HCT116 (cell line): ENCODE measurements at regions not wholly inside any gene's neighbourhood (a gene's known extent, or its start where the extent isn't known, plus 50 kb on each side); places are given as distances from the start of the nearest gene placed in this dataset.

Source experiments
- ATAC-seq: fragments of 200-7000 bp; cut with Tn5 transposase; 2 replicates; pipeline ENCODE4 v1.9.1; 2020; ENCODE audit warnings: mild to moderate bottlenecking, moderate library complexity
- BruUV-seq: library from RNA; stranded (reverse); fragments of 400-500 nt; replicated peaks from 2 replicates; lab custom pipeline; 2021; lab: Mats Ljungman, UMichigan
- CTCF ChIA-PET: fragments of 300-600 bp; sonication (Branson Sonifier 250); formaldehyde crosslinking; loops from one replicate; lab custom pipeline; 2021; ENCODE audit warnings: antibody characterized with exemption; lab: Charles Lee
- POLR2A ChIA-PET: fragments of 300-600, 350-600 bp; sonication (Branson Sonifier 250); formaldehyde crosslinking; loops from one replicate; lab custom pipeline; 2021; ENCODE audit warnings: antibody characterized with exemption; lab: Charles Lee
- RAD21 ChIA-PET, 2 experiments: fragments of 300-600 bp; sonication (Branson Sonifier 250); formaldehyde crosslinking; loops; one replicate each; lab custom pipeline; 2023; ENCODE audit warnings: low total read pairs in 2 of 2; ENCODE audit not compliant: uncharacterized antibody in 2 of 2, unreplicated experiment in 2 of 2, low non-redundant PET in 1 of 2; lab: Charles Lee
- DNase-seq: peaks from one replicate; pipeline ENCODE4 v3.0.0-alpha.2; 2010; ENCODE audit warnings: low read depth, low spot score
- H2AFZ ChIP-seq: fragments of 200-600 bp; shearing (Covaris generic), sonication (generic); 2 replicates; pipeline ENCODE4 v1.6.1; 2017; ENCODE audit warnings: low read depth, mixed run types, mixed read lengths, antibody characterized with exemption, low read length; ENCODE audit not compliant: poor library complexity, severe bottlenecking
- H3K27ac ChIP-seq: 2 replicates; pipeline ENCODE4 v1.5.1; 2012; ENCODE audit warnings: low read depth, low read length
- H3K27me3 ChIP-seq: fragments of 200-600 bp; sonication (generic); 2 replicates; pipeline ENCODE4 v1.6.1; 2016; ENCODE audit warnings: mixed run types, low read length, mixed read lengths; ENCODE audit not compliant: insufficient read depth
- H3K36me3 ChIP-seq, 2 experiments: fragments of 200-500 bp in 1 of 2; fragments of 200-600 bp in 1 of 2; sonication (Bioruptor generic) in 1 of 2; sonication (generic) in 1 of 2; 2 replicates each; pipeline versions ENCODE4 v1.5.1 to v1.6.1; 2014 to 2016; ENCODE audit warnings: low read length in 2 of 2, inconsistent platforms in 1 of 2, mixed read lengths in 1 of 2, mixed run types in 1 of 2; ENCODE audit not compliant: insufficient read depth in 2 of 2, control insufficient read depth in 1 of 2
- H3K4me1 ChIP-seq, 2 experiments: fragments of 200-600 bp in 1 of 2; sonication (generic) in 1 of 2; 2 replicates each; pipeline versions ENCODE4 v1.5.1 to v1.6.1; 2012 to 2017; ENCODE audit warnings: low read length in 2 of 2, inconsistent platforms in 1 of 2, mild to moderate bottlenecking in 1 of 2, mixed read lengths in 1 of 2, mixed run types in 1 of 2, moderate library complexity in 1 of 2; ENCODE audit not compliant: insufficient read depth in 2 of 2, control insufficient read depth in 1 of 2
- H3K4me2 ChIP-seq: fragments of 200-600 bp; sonication (generic); 2 replicates; pipeline ENCODE4 v1.6.1; 2017; ENCODE audit warnings: mixed run types, low read length, mixed read lengths
- H3K4me3 ChIP-seq, 2 experiments: fragments of 200-600 bp in 1 of 2; sonication (generic) in 1 of 2; replicated peaks in 1 of 2; 2 replicates each; pipeline ENCODE4 v1.5.1; 2011 to 2016; ENCODE audit warnings: low read length in 2 of 2, control low read depth in 1 of 2, low read depth in 1 of 2, mild to moderate bottlenecking in 1 of 2, mixed read lengths in 1 of 2, mixed run types in 1 of 2
- H3K79me2 ChIP-seq: fragments of 200-600 bp; sonication (generic); 2 replicates; pipeline ENCODE4 v1.6.1; 2017; ENCODE audit warnings: mild to moderate bottlenecking, mixed run types, low read length, moderate library complexity, mixed read lengths; ENCODE audit not compliant: insufficient read depth
- H3K9ac ChIP-seq: fragments of 200-600 bp; sonication (generic); 2 replicates; pipeline ENCODE4 v1.6.1; 2016; ENCODE audit warnings: low read length, mixed read lengths
- H3K9me2 ChIP-seq: fragments of 200-600 bp; sonication (generic), shearing (Covaris generic); 2 replicates; pipeline ENCODE4 v1.6.1; 2017; ENCODE audit warnings: mixed run types, mild to moderate bottlenecking, moderate library complexity; ENCODE audit not compliant: insufficient read depth
- H3K9me3 ChIP-seq, 2 experiments: fragments of 200-500 bp in 1 of 2; fragments of 200-600 bp in 1 of 2; sonication (Bioruptor generic) in 1 of 2; sonication (generic) in 1 of 2; 2 replicates each; pipeline ENCODE4 v1.6.1; 2014 to 2017; ENCODE audit warnings: low read length in 2 of 2, mixed read lengths in 2 of 2, inconsistent platforms in 1 of 2, low read depth in 1 of 2, mild to moderate bottlenecking in 1 of 2, mixed run types in 1 of 2, moderate library complexity in 1 of 2; ENCODE audit not compliant: control insufficient read depth in 1 of 2, insufficient read depth in 1 of 2
- H4K20me1 ChIP-seq: fragments of 200-600 bp; sonication (generic), shearing (Covaris generic); 2 replicates; pipeline ENCODE4 v1.6.1; 2017; ENCODE audit warnings: mixed run types, mild to moderate bottlenecking, moderate library complexity; ENCODE audit not compliant: insufficient read depth
- ATF3 ChIP-seq: IDR thresholded peaks from 2 replicates; pipeline ENCODE4 v1.6.1; 2012
- CBX3 ChIP-seq: IDR thresholded peaks from 2 replicates; pipeline ENCODE4 v1.6.1; 2012; ENCODE audit warnings: low read depth
- EZH2 ChIP-seq: fragments of 200-600 bp; sonication (generic); IDR thresholded peaks from 2 replicates; pipeline ENCODE4 v1.6.1; 2017; ENCODE audit warnings: antibody characterized with exemption, mixed run types
- RAD21 ChIP-seq: IDR thresholded peaks from 2 replicates; pipeline ENCODE4 v1.6.1; 2012; ENCODE audit warnings: low read depth, mild to moderate bottlenecking
- SP1 ChIP-seq: IDR thresholded peaks from 2 replicates; pipeline ENCODE4 v1.6.1; 2012; ENCODE audit warnings: low read depth
- TCF7L2 ChIP-seq: IDR thresholded peaks from 2 replicates; pipeline ENCODE4 v1.7.0; 2011; ENCODE audit warnings: borderline replicate concordance, inconsistent platforms; ENCODE audit not compliant: insufficient read depth, insufficient read length; ENCODE audit errors: extremely low read depth
- YY1 ChIP-seq: IDR thresholded peaks from 2 replicates; pipeline ENCODE4 v1.6.1; 2011; ENCODE audit warnings: low read length, low read depth, moderate library complexity, mild to moderate bottlenecking; ENCODE audit not compliant: insufficient replicate concordance; ENCODE audit errors: extremely low read depth
- ZBTB33 ChIP-seq: IDR thresholded peaks from 2 replicates; pipeline ENCODE4 v1.6.1; 2011; ENCODE audit warnings: mild to moderate bottlenecking, low read length, moderate library complexity; ENCODE audit not compliant: insufficient replicate concordance; ENCODE audit errors: extremely low read depth
- ZNF274 ChIP-seq: fragments of 200-500 bp; sonication (Bioruptor generic); IDR thresholded peaks from 2 replicates; pipeline ENCODE4 v1.6.1; 2014; ENCODE audit warnings: mild to moderate bottlenecking, low read depth, low read length, inconsistent platforms
- intact Hi-C: fragments of 100-400 bp; cut with micrococcal nuclease; formaldehyde crosslinking; loops from 2 replicates; pipeline ENCODE4 v1.10.0; 2022
- TF ChIP-seq, protein P1 (sequence below): IDR thresholded peaks from 2 replicates; pipeline ENCODE4 v1.6.1; 2012

GRCh38 chr3:13222131-13222530, 148.9 kb upstream of the IQSEC1 start:
- H3K27me3 ChIP-seq, result no peaks in the 10 kb centered on the region
- no peak for ATAC-seq
- no peaks in the 10 kb centered on the region for H3K36me3 ChIP-seq
- H3K4me2 ChIP-seq, result no peak overlapping the region
- H3K9ac ChIP-seq, result no peak overlapping the region
- no peaks in the 10 kb centered on the region for H3K79me2 ChIP-seq
- H3K4me1 ChIP-seq, result peaks cover 11 to 29% of the 10 kb centered on the region in 2 experiments
- no peaks in the 10 kb centered on the region for H3K9me3 ChIP-seq
- POLR2A ChIA-PET, result no interaction called here
- no peak overlapping the region for H2AFZ ChIP-seq
- RAD21 ChIA-PET, result no interaction called here
- no peaks in the 10 kb centered on the region for H3K9me2 ChIP-seq
- no TSS peak for BruUV-seq
- intact Hi-C loops, result no loop called here
- no peaks in the 10 kb centered on the region for H4K20me1 ChIP-seq
- CTCF ChIA-PET, result no interaction called here
- DNase-seq, result no peak
- no peak for TF ChIP-seq ZBTB33
- no peak for TF ChIP-seq EZH2
- no peak overlapping the region for H3K4me3 ChIP-seq
- no peak overlapping the region for H3K27ac ChIP-seq

DNA sequence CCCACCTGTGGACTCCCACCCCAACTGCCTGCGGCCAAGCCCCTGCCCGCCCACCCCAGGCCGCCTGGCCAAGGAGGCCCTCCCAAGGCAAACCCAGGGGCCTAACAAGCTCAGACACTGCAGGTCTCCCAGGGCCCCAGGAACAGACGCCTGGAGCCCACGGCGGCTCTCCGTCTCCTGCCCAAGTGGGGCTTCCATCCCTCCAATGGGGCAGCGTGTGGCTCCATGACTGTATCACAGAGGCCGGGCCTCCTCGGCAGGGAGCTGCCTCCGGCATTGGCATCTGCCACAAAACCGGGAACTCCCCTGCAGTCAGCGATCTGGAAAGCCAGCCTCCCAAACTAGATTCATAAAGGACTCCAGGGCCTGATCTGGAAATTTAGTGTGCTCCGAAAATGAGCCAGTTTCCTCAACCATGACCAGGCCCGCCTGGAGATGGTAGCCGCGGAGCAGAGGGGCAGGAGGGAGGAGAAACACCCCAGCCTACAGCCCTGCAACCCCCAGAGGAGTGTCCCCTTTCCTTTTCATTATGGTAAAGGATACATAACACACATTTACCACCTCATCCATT, 148.3 kb upstream of the IQSEC1 start:
- no peak overlapping the region for H3K27ac ChIP-seq
- H3K9me3 ChIP-seq, result no peaks in the 10 kb centered on the region
- ChIA-PET POLR2A (no interaction called here), RAD21 (no interaction called here), CTCF (no interaction called here)
- H4K20me1 ChIP-seq, result no peaks in the 10 kb centered on the region
- no peaks in the 10 kb centered on the region for H3K27me3 ChIP-seq
- H3K79me2 ChIP-seq, result no peaks in the 10 kb centered on the region
- no peak overlapping the region for H3K9ac ChIP-seq
- DNase-seq, result no peak
- H3K4me1 ChIP-seq, result peaks cover 11 to 31% of the 10 kb centered on the region in 2 experiments
- no peak overlapping the region for H3K4me3 ChIP-seq
- H3K36me3 ChIP-seq, result no peaks in the 10 kb centered on the region
- H3K4me2 ChIP-seq, result no peak overlapping the region
- H3K9me2 ChIP-seq, result no peaks in the 10 kb centered on the region
- no peak for ATAC-seq
- no TSS peak for BruUV-seq
- intact Hi-C loops, result no loop called here
- H2AFZ ChIP-seq, result no peak overlapping the region
- TF ChIP-seq, protein P1, sequence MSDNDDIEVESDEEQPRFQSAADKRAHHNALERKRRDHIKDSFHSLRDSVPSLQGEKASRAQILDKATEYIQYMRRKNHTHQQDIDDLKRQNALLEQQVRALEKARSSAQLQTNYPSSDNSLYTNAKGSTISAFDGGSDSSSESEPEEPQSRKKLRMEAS, result no peak
- TF ChIP-seq TCF7L2 (no peak), ZBTB33 (no peak), SP1 (no peak), ZNF274 (no peak), CBX3 (no peak), RAD21 (no peak), YY1 (no peak), ATF3 (no peak)
